C4-2B (cell line): ENCODE measurements at regions not wholly inside any gene's neighbourhood (a gene's known extent, or its start where the extent isn't known, plus 50 kb on each side); places are given as distances from the start of the nearest gene placed in this dataset.

ENCODE experiments used
- H3K27ac ChIP-seq: fragments of 450-650 bp; 2 replicates; pipeline ENCODE4 v1.5.1; 2017
- ZFX ChIP-seq: fragments of 450-650 bp; IDR thresholded peaks from 2 replicates; pipeline ENCODE4 v1.6.1; 2017
- TF ChIP-seq, protein P1 (sequence below): fragments of 450-650 bp; conservative IDR thresholded peaks from 2 replicates; pipeline ENCODE4 v1.5.1; 2017; ENCODE audit warnings: mild to moderate bottlenecking

DNA sequence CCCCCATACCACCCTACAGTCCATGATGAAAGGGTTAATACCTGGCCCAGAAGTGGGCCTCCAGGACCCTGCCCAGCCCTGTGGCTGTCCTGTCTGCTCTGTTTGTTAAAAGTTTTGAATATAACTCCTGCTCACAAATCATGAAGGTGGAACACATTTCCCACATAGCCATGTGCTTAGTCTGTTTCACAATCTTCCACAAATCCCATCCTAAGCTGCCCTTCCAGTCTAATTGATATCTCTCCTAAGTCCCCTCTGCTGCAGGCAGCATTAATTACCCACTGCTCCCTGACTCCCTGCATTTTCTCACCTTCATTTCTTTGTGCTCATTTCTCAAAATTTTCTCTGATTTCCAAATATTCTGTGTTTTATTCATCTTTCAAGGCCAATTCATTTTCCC is 142.6 kb downstream of the AASDH start:
- H3K27ac ChIP-seq, result no peak overlapping the region
- TF ChIP-seq ZFX, result no peak
- TF ChIP-seq, protein P1, sequence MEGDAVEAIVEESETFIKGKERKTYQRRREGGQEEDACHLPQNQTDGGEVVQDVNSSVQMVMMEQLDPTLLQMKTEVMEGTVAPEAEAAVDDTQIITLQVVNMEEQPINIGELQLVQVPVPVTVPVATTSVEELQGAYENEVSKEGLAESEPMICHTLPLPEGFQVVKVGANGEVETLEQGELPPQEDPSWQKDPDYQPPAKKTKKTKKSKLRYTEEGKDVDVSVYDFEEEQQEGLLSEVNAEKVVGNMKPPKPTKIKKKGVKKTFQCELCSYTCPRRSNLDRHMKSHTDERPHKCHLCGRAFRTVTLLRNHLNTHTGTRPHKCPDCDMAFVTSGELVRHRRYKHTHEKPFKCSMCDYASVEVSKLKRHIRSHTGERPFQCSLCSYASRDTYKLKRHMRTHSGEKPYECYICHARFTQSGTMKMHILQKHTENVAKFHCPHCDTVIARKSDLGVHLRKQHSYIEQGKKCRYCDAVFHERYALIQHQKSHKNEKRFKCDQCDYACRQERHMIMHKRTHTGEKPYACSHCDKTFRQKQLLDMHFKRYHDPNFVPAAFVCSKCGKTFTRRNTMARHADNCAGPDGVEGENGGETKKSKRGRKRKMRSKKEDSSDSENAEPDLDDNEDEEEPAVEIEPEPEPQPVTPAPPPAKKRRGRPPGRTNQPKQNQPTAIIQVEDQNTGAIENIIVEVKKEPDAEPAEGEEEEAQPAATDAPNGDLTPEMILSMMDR, result no peak

DNA sequence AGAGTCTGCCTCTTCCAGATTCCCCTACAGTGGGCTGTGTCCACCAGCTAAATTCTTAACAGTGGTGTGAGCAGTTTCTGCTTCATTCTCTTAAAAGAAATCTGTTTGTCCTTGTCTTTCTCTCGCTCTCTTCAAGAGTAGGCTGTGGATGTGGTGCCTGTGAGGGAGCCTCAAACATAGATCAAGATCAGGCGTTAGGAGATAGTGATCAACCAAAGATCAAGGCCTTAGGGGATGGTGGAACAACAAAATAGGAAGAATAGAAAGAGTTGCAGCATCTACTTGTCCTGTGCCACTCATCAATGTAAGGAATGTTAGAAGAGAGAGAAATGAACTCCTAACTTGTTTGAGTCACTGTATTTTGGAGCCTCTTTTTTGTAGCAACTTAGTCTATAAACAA is 144.2 kb downstream of the AASDH start:
- TF ChIP-seq ZFX, result no peak
- TF ChIP-seq, protein P1, result no peak
- H3K27ac ChIP-seq, result no peak overlapping the region

DNA sequence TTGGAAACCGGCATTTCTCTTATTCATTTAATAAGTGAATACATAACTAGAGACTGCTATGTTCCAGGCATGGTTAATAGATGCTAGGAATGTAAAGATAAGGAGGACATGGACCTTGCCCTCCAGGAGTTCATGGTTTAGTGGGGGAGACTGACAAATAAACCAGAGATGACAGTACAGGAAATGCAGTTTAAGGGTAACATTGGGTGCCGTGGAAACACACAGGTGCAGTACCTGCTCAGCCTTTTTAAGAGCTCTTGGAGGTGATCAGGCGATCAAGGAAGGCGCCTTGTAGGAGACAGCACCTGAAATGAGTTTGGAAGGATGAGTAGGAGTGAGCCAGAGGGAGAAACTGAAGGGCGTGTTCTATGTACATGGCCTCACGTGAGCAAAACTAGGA is 145.8 kb downstream of the AASDH start:
- no peak overlapping the region for H3K27ac ChIP-seq
- TF ChIP-seq ZFX, result no peak
- TF ChIP-seq, protein P1, result no peak

DNA sequence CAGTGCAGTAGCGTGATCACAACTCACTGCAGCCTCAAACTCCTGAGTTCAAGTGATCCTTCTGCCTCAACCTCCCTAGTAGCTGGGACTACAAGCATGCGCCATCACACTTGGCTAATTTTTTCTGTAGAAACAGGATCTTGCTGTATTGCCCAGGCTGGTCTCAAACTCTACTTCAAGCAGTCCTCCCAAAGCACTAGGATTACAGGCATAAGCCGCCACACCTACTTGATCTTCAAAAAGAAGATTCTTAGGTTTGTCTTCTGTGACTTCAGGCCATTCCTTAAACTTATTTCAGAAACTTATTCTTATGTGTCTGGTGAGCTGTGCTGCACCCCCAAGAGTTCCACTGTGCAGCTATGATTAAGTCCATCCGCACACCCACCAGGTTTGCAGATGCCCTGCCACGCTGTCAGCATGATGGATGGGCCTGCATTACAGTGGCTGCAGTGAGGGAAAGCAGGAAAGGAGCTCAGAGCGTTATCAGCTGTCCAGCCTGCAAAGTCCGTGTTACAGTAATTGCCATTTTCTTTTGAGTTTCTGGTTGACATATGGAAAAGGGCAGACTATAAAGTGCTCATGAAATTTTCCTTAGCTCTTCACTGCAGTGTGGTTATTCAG is 146.6 kb downstream of the AASDH start:
- H3K27ac ChIP-seq, result no peak overlapping the region
- no peak for TF ChIP-seq ZFX
- TF ChIP-seq, protein P1, result no peak

DNA sequence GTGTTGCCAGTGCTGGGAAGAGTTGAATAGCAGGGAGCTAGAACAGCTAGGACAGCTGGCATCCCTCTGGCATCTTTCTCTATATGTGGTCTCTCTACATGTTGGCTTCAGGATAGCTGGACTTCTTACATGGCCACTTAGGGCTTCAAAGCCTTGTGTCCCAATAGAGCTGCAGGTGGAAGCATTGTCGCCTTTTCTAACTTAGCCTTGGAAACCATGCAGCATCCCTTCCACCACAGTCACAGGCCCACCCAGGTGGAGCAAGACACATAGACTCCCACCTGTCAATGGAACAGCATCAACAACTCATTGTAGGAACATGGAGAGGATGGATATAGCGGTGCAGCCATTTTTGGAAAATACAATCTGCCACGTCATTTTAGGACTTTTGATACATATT is 149.0 kb downstream of the AASDH start:
- H3K27ac ChIP-seq, result no peak overlapping the region
- TF ChIP-seq ZFX, result no peak
- TF ChIP-seq, protein P1, result no peak

DNA sequence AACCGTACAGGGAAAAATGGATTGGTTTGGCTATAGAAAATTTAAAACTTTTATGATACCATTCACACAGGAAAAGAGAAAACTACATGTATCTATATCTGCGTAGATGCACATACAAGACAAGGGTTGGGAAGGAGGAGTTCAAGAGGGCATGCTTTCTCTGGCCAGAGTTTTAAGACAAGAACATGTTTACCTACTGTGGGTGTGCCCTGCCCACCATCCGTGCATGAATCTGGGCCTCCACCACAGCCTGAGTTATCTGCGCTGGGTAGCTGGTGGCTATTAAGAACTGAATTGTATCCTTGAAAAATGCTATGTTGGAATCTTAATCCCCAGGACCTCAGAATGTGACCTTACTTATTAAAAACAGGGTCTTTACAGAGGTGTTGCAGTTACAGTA is 151.6 kb downstream of the AASDH start:
- H3K27ac ChIP-seq, result no peak overlapping the region
- no peak for TF ChIP-seq ZFX
- TF ChIP-seq, protein P1, result no peak

DNA sequence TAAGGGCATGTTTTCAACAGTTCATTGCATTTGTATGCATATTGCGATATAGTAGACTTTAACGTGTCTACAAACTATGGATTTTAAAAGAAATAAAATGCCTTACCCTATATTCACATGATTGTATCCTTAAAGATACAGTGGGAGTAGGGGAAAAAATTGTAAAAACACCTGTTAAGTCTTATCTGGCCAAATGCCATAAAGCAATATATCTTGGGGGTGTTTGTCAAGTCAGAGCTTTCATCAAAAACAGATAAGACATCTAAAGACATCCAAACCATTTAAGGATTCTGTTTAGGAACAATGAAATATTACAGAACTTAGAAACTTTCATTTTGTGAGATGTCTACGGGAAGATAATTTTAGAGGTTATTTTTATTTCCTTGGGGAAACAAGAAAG is 152.3 kb downstream of the AASDH start:
- TF ChIP-seq, protein P1, result no peak
- TF ChIP-seq ZFX, result no peak
- H3K27ac ChIP-seq, result no peak overlapping the region
